Epithelial cell of esophagus (primary cell): ENCODE measurements at regions not wholly inside any gene's neighbourhood (a gene's known extent, or its start where the extent isn't known, plus 50 kb on each side); places are given as distances from the start of the nearest gene placed in this dataset.

Experiments used
- DNase-seq: peaks from one replicate; pipeline ENCODE4 v3.0.0; 2010; ENCODE audit warnings: low read depth
- H3K4me3 ChIP-seq: 2 replicates; pipeline ENCODE4 v1.5.1; 2011; ENCODE audit warnings: mild to moderate bottlenecking, low read length, control low read depth
- TF ChIP-seq, protein P1 (sequence below): IDR thresholded peaks from 2 replicates; pipeline ENCODE4 v1.5.1; 2011; ENCODE audit warnings: low read depth, mild to moderate bottlenecking, low read length, control low read depth, inconsistent platforms; ENCODE audit not compliant: insufficient read depth; ENCODE audit errors: missing control alignments

DNA sequence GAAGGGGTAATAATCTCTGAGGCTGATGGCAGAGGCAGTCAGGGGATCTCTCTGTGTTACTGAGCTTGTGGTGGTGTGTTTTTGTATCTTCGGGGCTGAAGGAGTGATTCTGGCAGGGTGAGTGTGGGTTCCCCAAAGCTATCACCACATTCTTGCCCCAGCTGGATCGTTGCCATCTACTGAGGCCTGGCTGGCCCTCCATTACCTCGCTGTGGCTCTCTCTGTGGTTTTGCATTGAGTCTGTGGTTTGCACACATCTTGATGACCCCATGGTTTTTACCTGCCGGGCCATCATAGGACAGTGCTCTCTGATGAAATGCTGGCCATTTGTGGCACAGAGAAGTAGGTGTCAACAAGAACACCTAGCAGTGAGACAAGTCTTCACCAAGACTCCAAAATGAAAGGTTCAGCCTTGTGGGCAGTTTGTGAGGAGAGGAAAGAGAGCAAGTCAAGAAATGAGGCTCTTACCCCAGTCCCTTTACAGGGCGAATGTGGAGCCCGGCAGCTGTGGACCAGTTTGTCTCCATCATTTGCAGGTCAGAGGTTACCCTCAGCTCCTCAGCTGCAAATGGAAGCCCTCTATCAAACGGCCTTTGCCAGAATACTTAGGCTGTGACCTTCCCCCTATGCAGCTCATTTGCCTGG lies 69.0 kb upstream of the NPAS1 start:
- no peak overlapping the region for H3K4me3 ChIP-seq
- DNase-seq = no peak
- TF ChIP-seq, protein P1, sequence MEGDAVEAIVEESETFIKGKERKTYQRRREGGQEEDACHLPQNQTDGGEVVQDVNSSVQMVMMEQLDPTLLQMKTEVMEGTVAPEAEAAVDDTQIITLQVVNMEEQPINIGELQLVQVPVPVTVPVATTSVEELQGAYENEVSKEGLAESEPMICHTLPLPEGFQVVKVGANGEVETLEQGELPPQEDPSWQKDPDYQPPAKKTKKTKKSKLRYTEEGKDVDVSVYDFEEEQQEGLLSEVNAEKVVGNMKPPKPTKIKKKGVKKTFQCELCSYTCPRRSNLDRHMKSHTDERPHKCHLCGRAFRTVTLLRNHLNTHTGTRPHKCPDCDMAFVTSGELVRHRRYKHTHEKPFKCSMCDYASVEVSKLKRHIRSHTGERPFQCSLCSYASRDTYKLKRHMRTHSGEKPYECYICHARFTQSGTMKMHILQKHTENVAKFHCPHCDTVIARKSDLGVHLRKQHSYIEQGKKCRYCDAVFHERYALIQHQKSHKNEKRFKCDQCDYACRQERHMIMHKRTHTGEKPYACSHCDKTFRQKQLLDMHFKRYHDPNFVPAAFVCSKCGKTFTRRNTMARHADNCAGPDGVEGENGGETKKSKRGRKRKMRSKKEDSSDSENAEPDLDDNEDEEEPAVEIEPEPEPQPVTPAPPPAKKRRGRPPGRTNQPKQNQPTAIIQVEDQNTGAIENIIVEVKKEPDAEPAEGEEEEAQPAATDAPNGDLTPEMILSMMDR = no peak

DNA sequence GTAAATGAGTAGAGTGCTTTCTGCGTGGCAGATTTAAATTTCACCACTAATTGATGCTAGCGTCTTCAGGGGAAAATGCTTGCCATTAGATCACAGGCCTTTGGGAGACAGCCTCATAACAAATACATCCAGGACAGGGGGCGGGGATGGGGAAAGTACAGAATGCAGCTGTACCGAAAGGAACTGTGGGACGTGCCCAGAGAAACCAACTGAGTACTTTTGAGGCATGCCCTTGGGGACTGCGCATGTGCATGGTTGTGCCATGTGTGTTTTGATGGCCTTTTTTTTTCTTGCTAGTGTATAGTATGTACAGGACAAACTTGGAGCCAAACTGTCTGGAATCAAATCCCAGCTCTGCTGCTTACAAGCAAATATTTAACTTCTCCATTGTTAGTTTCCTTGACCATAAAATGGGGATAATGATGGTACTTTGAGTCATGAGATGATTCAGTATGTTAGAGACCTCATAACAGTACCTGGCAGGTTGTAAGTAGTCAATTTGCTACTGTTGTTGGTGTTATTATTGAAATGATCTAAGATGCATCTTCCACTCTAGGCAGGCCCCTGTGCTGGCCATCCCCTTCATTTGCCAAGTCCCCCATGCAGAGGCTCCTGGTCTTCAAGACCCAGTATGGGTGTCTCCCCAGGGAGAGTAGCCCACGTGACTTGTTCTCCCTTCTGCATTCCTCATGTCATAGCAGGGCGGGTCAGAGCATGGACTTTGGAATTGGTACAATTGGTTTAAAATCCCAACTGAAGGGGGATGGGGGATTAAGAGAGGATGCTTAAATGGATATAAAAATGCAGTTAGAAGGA lies 68.3 kb upstream of the NPAS1 start:
- peak; percentile 85 for DNase-seq
- TF ChIP-seq, protein P1 = no peak

DNA sequence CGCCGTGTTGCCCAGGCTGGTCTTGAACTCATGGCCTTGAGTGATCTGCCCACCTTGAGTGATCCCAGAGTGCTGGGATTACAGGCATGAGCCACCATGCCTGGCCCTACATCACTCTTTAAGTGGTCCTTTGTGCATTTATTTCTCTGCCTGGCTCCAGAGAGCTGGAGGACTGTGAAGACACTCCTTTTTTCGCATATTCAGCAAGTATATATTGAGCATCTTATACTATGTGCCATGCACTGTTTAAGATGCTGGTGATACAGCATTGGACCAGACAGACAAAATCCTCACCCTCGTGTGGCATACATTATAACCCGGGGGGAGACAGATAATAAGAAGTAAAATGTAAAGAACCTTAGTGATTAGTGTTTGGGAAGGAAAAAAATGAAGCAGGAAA lies 66.8 kb upstream of the NPAS1 start:
- DNase-seq = no peak
- TF ChIP-seq, protein P1 = no peak
- no peak overlapping the region for H3K4me3 ChIP-seq

More for the DNA sequence above, 68.3 kb upstream of the NPAS1 start:
- no peak overlapping the region for H3K4me3 ChIP-seq

DNA sequence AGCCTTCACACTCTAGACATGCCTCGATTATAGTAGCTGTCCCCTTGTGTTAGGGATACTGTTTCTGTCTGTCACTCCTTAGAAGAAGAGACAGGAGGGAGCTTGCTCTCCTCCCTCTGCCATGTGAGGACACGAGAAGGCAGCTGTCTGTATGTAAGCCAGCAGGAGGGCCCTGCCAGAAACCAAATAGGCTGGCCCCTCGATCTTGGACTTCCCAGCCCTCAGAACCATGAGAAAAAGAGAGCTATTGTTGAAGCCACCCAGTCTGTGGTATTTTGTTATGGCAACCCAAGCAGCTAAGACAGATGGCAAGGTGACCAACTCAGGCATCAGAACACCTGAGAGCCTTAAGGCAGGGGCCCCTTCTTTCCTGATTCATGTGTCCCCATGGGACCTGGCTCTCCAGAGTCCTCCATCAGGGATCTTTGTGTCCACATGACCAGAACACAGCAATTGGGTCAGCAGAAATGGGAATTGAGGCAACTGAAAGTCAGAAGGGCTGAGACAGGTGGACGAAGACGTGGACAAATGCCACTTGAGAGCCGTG lies 65.6 kb upstream of the NPAS1 start:
- TF ChIP-seq, protein P1 = no peak
- no peak for DNase-seq
- no peak overlapping the region for H3K4me3 ChIP-seq

DNA sequence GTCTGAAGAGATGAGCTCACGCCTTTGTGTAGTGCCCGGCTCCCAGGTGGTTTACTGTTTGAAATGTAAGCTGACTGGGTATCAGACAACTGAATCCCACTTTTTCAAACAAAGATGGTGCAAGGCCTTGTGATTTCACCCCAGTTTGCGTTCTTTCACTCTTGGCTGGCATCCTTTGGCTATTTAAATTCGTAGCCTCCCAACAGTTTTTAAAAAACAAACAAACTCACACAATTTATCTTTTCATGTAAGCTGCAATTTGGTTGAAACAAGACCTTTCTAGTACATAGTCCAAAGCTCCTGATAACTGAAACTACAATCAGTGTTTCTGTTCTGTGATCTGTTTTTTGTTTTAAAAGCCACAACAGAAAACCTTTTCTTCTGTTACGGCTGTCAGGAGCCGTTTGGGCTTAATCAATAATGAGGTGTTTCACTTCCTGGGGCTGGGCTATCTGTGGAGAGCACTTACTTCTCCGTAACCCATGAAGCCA lies 65.1 kb upstream of the NPAS1 start:
- no peak for DNase-seq
- no peak overlapping the region for H3K4me3 ChIP-seq
- TF ChIP-seq, protein P1 = no peak

DNA sequence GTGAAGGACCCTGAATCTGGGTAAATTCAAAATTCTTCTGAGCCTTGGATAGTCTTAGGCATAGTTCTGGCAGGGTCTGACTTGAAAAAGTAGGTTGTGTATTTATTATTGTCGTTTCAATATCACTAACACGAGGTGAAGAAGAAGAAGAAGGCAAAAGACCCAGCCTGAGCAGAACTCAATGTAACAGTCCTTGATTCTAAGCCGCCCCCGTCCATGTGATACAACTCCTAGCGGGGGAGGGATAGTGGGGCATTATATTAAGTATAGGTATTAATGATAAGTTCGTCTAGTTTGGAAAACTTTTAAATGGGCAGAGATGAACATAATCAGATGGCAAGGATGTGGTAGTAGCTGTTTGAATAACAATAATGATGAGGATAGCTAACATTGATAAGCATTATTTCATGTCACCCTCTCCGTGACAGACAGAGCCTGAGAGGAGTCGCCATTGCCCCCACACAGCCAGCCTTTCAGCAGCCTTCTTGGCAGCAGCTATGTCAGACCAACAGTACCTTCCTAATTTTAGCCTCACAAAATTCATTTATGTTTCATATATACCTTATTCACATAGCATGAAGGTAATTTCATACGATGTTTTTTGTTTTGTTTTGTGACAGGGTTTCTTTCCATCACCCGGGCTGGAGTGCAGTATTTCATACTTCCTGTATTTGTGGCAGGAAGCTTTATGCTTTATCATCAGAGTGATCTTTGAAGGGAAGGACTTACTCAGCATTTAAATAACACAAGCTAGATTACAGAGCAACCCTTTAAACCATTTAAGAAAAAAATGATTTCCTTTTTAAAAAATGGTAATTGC lies 64.4 kb upstream of the NPAS1 start:
- TF ChIP-seq, protein P1 = no peak
- H3K4me3 ChIP-seq = no peak overlapping the region
- DNase-seq = no peak
